Cardiac septum (tissue), 1 donor: ENCODE measurements at regions not wholly inside any gene's neighbourhood (a gene's known extent, or its start where the extent isn't known, plus 50 kb on each side); places are given as distances from the start of the nearest gene placed in this dataset.

Experiments used
- DNase-seq: peaks from one replicate; pipeline ENCODE4 v3.0.0-alpha.2; 2020; ENCODE audit warnings: low spot score
- intact Hi-C: fragments of 100-400 bp; cut with DNase I; formaldehyde crosslinking; loops from one replicate; pipeline ENCODE4 v1.14.0; 2022
- donor health status: DM: no; HTN: no; CAD: no.

- DNase-seq = no peak
- intact Hi-C loops = no loop called here
These were observed 308.2 kb upstream of the NR5A2 start for GRCh38 chr1:199719156-199719842.

- intact Hi-C loops = no loop called here
- no peak for DNase-seq
These were observed 307.0 kb upstream of the NR5A2 start for GRCh38 chr1:199720496-199720895.

DNA sequence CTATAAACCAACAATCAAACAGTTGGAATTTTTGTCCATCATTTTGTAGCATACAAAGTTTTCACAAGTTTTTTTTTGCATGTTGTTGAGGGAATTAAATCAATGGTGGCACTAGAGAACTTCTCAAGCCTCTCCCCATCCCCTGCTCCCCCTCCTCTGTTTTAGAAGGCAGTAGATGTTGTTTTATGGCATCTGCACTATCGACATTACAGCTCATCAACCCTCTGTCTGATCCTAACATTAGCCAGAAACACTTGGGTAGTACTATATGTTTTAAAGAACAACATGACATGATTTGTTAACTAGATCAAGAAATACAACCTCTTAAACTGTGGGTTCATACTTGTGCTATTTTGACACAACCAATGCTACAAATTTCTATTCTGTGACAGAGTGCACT lies 306.5 kb upstream of the NR5A2 start:
- intact Hi-C loops = no loop called here

GRCh38 chr1:199723250-199723956 lies 304.1 kb upstream of the NR5A2 start:
- intact Hi-C loops = no loop called here
- DNase-seq = no peak

More for the DNA sequence above, 306.5 kb upstream of the NR5A2 start:
- DNase-seq = no peak

DNA sequence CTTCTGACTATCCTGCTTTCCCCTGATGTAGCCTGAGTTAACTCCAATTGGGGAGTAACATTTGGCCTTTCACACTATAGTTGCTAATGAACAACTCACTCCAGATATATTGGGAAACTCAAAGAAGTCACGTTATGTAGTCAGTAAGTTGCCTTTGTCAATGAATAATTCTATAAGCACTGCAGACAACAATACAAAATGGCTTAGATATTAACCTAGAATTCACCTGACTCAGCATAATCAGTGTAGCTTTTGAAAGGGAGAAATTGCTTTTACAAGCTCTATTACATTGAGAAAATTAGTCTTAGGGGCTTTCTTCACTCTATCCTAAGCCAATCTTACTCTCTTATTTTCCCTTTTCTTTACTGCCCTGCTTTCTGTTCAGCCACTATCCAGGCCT lies 303.5 kb upstream of the NR5A2 start:
- intact Hi-C loops = no loop called here

GRCh38 chr1:199725002-199725565 lies 302.4 kb upstream of the NR5A2 start:
- no peak for DNase-seq
- intact Hi-C loops = no loop called here

More for the DNA sequence above, 303.5 kb upstream of the NR5A2 start:
- no peak for DNase-seq

DNA sequence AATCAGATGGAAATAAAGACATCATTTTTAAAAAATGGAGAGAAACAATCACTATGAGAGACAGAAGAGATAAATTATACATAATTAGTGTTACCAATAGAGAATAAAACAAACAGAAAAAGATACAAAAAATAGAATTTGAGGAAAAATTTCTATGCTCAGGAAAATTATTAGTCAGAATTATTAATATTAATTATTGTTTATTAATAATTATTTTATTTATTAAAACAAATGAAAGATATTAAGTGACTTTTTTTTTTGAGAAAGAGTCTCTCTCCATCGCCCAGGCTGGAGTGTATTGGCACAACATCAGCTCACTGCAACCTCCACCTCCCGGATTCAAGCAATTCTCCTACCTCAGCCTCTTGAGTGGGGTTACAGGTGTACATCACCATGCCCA lies 299.8 kb upstream of the NR5A2 start:
- intact Hi-C loops = no loop called here
- no peak for DNase-seq

DNA sequence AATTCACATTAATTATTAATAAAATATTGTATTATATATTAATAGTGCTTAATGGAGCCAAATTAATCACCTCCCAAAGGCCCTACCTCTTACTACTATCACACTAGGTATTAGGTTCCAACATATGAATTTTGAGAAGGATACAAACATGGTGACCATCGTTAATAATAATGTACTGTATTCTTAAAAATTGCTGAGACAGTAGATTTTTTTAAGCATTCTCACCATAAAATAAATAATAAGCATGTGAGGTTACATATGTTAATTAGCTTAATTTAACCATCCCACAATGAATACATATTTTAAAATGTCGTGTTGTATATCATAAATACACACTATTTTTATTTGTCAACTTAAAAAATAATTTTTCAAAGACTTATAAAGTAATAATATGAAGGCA lies 299.2 kb upstream of the NR5A2 start:
- DNase-seq = no peak
- intact Hi-C loops = no loop called here

DNA sequence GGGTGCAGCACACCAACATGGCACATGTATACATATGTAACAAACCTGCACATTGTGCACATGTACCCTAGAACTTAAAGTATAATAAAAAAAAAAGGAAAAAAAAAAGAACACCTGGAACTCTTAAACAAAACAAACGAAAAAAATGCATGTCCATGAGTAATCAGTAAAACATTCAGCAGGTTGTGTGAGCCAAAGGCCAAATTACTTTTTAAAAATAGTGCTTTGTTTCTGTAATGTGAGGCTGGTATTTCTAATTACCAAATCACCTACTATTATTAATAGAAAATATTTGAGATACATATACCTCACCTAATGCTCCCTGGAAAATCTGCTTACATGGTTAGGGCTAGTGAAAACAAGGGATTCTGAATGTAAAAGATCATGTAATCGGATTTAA lies 294.4 kb upstream of the NR5A2 start:
- no peak for DNase-seq
- intact Hi-C loops = no loop called here

DNA sequence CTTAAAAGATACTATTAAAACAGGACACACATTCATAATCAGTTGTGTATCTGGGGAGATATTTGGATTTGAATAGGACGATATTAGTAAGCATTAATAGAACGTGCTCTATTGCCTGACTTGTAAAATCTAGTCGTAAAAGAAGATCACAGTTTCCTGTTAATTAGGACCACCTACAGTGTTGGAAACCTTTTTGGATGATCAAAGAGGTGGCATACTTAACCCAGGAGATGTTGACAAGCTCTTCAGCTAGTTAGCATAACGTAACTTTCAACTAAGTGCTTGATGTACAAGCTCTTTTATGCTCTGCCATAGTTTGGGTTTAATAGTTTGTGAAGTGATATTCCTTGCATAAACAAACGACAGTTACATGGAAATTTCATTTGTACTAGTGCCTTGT lies 293.3 kb upstream of the NR5A2 start:
- intact Hi-C loops = no loop called here
- no peak for DNase-seq

DNA sequence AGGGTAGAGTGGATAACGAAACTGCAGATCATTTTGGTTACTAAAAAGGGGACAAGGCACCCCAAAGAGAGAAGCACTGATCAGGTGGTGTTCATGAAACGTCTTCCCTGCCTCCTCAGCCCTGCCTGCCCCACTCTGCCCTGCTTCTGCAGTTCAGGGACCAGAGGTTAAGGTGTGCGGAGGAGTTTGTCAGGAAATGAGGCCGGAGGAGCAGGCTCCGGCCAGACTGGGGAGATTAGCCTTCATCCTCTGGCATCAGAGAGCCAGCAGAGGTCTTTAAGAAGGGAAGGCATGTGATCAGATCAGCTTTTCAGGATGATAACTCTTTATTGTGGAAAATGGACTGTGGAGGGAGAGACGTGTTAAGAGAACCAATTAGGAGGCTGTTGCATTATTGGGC lies 291.9 kb upstream of the NR5A2 start:
- DNase-seq = no peak
- intact Hi-C loops = no loop called here

DNA sequence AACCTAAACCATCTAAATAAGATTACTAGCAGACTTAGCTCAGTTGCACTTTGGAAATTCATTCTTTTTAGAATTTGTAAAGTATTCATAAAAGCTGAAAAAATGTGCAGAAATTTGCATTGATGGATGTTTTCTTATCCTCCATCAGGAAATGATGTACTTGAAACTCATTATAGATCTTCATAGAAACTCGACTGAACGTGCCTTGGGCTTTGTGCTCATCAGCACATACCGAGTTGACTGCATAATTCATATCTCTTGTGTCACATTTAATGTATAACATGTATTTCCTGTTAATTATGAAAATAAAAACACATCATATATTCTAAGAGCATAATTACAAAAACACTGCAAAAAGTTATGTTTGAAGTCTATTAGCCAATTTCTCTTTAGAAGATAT lies 290.9 kb upstream of the NR5A2 start:
- no peak for DNase-seq
- intact Hi-C loops = no loop called here

DNA sequence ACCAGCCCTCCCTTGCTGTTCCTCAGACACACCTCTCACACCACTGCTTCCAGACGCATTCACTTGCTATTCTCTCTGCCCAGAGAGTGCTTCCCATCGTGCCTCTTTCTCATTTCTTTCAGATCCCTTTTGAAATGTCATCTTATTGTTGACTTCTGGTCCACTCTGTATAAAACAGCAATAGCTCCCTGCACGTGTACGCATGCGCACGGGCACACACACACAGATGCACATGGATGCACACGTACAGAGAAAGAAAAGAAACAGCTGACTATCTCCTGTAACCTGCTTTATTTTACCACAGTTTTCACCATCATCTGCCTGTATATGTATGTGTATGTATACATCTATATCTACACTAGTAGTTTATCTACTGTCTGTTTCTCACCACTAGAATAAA lies 285.9 kb upstream of the NR5A2 start:
- DNase-seq = no peak
- intact Hi-C loops = no loop called here

GRCh38 chr1:199742547-199742946 lies 285.0 kb upstream of the NR5A2 start:
- DNase-seq = no peak
- intact Hi-C loops = no loop called here

DNA sequence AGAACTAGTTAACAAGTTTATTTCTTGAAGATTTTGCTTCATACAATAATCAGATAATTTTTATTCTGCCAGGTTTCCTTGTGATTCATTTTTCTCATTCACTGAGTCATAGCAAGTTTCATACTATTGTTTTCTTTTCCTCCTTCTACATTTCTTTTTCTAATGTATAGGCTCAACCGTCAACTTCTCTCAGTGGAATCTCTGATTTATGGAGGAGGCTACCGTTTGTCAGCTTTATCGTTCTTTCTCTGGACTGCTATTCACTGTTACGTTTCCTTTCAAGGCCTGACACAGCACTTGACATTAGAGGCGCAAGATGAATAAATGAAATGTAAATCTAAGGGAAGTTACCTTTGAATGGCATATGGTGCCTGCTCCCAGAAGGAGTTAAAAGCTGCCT lies 284.3 kb upstream of the NR5A2 start:
- intact Hi-C loops = no loop called here
- DNase-seq = no peak

DNA sequence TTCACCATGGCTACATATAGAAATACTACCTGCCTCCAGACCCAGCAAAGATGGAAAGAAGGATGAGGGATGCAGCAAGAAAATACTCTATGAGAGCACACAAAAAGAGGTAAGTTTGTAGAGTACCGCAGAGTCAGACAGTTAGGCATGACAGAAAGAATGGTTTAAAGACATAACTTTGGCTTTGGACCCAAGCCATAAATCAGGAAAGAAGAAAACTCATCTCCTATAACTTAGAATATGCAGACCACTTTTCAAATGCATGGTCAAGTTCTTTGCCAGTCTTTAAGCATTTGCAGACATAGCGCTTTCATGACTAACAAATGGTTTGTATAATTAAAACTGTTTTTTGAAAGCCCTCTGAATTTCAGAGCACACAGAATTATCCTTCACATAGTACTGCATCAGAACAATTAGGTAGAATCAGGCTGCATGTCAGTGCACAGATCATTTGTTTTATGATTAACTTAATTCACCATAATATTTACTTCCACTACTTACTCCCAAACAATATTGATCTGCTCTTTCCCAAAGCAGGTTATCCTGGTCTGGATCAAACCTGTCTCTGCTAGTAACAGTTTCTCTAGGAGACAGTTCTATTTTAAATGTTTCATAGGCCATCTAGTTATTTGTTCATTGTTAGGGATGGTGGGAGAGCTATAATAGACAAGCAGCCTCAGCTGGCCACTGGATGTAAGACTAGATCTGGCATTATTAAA lies 280.7 kb upstream of the NR5A2 start:
- intact Hi-C loops = no loop called here
- DNase-seq = no peak

GRCh38 chr1:199747984-199748383 lies 279.5 kb upstream of the NR5A2 start:
- intact Hi-C loops = no loop called here
- no peak for DNase-seq

GRCh38 chr1:199751506-199751905 lies 276.0 kb upstream of the NR5A2 start:
- no peak for DNase-seq
- intact Hi-C loops = no loop called here

DNA sequence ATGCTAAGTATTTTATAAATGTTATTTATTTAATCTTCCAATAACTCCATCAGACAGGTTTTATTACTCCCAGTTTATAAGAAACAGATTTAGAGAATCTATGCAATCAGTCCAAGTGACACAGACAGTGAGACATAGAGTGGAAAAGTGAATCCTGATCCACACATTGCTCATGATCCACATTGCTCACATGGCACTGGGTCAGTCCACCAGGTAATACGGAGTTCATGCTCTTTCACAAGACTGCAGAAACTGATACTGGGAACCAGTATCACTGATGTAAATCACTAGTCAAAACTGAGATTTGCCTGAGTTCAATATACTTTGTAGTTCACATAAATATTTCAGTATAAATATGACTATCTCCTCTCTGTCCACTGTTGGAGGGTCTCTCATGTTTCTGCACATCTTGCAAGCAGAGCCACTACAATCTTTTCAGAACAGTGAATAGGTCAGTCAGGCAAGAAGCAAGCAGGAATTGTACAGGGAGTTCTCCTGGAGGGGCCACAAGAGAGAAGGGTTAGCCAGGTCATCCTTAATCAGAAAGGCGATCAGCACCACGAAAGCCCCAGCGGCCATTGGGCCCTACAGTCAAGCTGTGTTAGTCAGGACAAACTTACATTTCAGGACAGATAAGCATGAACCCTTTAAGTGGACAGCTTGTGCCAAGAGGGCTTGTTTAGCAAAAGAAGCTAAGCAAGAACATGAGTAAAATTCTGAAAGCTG lies 275.4 kb upstream of the NR5A2 start:
- intact Hi-C loops = no loop called here
- no peak for DNase-seq

DNA sequence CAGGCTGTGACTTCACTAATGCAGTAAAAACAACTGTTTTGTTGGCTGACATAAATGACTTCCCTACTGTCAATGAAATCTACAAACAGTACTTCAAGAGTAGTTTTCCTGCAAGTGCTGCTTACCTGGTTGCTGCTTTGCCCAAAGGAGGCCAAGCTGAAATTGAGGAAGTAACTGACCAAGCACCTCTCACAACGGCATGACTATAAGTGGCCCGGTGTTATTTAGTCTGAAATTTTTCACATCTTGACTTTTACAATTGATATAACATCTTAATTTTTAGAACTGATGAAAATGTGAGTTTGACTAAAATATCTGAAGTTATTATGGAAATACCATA lies 274.9 kb upstream of the NR5A2 start:
- DNase-seq = no peak
- intact Hi-C loops = no loop called here
